ENCODE measurements at regions not wholly inside any gene's neighbourhood (a gene's known extent, or its start where the extent isn't known, plus 50 kb on each side); places are given as distances from the start of the nearest gene placed in this dataset.

GRCh38 chrX:113297437-113297836 lies 456.8 kb upstream of the AMOT start:
- TF ChIP-seq CTCF (IDR thresholded peaks at IDR 0.05), result no peak
- Mint-ChIP-seq H3K36me3 (ENCODE audit: low read depth) (peaks cover 5% of the 10 kb centered on the region; the same call in 1 of the 2 replicates), H3K4me1 (ENCODE audit: low read depth) (no peaks in the 10 kb centered on the region), H3K9me3 (peaks cover 11% of the 10 kb centered on the region; the same call in 1 of the 2 replicates), H3K27me3 (ENCODE audit: insufficient read depth) (no peaks in the 10 kb centered on the region), H3K4me3 (no peak overlapping the region), H3K27ac (no peak overlapping the region)
- DNase-seq, result no peak

DNA sequence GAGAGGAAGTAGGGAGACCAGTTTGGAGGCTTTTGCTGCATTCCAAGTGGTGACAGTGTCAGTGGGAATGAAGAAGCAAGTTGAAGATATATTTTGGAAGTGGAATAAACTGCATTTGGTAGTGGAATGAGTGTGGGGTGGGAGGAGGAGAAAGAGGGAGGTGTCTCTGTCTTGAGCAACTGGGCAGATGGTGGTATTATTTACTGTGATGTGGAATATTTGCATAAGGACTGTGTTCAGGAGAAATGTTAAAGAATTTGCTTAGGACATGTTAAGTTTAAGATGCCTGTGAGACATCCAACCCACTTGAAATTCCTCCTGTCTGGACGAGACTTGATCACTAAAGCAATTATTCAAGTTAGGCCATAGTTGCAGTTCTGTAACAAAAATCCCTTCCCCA lies 448.9 kb upstream of the AMOT start:
- Mint-ChIP-seq H3K36me3 (ENCODE audit: low read depth) (no peaks in the 10 kb centered on the region), H3K27ac (no peak overlapping the region), H3K4me1 (ENCODE audit: low read depth) (no peaks in the 10 kb centered on the region), H3K4me3 (no peak overlapping the region), H3K9me3 (0 out of 2 replicates have a peak, but pooled peaks cover 3% of the 10 kb centered on the region), H3K27me3 (ENCODE audit: insufficient read depth) (no peaks in the 10 kb centered on the region)
- DNase-seq, result no peak
- no peak for TF ChIP-seq CTCF (IDR thresholded peaks at IDR 0.05)

DNA sequence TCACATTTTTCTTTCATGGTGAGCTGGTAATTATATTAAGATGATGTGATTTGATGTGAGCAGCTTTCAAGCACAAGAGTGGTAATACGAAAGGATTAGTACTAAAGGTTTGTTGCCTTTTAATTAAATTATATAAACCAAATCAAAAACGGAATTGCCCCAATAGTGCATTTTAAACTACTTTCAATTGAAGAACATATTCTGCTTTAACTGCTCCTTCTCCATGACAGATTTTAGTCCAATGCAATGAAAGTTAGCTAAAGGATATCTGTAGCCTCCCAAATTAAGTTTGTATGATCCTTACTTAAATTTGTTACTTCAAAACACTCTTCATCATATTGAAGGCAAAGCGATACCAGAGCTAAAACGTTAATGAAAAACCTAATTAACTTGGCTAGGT lies 447.1 kb upstream of the AMOT start:
- no peaks in the 10 kb centered on the region for H3K4me1 Mint-ChIP-seq (ENCODE audit: low read depth)
- H3K27me3 Mint-ChIP-seq (ENCODE audit: insufficient read depth), result no peaks in the 10 kb centered on the region
- TF ChIP-seq CTCF (IDR thresholded peaks at IDR 0.05), result no peak
- H3K9me3 Mint-ChIP-seq, result 0 out of 2 replicates have a peak, but pooled peaks cover 3% of the 10 kb centered on the region
- DNase-seq, result no peak
- no peak overlapping the region for H3K27ac Mint-ChIP-seq
- no peak overlapping the region for H3K4me3 Mint-ChIP-seq
- no peaks in the 10 kb centered on the region for H3K36me3 Mint-ChIP-seq (ENCODE audit: low read depth)

DNA sequence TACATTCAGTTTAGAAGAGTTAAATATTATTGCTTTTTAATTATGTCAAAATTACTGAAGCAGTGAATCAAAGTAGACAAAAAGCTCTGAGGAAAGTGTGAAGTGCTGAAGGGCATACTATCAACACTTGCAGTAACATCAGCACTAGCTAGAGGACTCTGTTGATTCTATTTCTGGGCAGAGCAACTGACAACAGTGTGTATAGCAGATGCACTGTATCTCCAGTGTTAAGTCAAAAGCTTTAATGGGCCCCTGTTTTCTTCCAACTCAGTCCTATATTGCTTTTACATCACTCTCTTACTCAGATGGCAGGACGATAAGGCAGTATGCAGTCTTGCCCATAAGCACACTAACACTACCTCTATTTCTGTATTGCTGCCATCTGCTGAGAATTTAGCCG lies 435.2 kb upstream of the AMOT start:
- Mint-ChIP-seq H3K4me1 (ENCODE audit: low read depth) (no peaks in the 10 kb centered on the region), H3K27ac (no peak overlapping the region), H3K9me3 (peaks cover 5% of the 10 kb centered on the region), H3K4me3 (no peak overlapping the region), H3K36me3 (ENCODE audit: low read depth) (no peaks in the 10 kb centered on the region), H3K27me3 (ENCODE audit: insufficient read depth) (no peaks in the 10 kb centered on the region)
- TF ChIP-seq CTCF (IDR thresholded peaks at IDR 0.05), result no peak
- DNase-seq, result no peak

DNA sequence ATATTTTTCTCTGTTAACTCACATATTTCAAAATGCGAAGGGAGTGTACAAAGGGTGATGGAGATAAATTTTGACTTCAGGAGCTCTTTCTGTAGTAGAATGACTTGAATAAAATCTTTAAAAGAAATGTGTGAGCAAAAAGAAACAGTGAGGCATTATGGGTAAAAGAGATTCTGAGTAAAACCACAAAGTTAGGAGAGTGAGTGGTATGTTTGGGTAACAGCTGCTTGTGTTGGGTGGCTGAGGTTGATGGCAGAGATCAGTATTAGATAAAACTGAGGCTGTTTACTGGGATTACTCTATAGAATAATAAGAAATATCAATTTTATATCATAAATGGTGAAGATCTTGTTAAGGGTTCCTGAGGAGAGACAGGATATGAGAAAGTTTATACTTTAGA lies 434.2 kb upstream of the AMOT start:
- no peaks in the 10 kb centered on the region for H3K27me3 Mint-ChIP-seq (ENCODE audit: insufficient read depth)
- peaks cover 5% of the 10 kb centered on the region for H3K9me3 Mint-ChIP-seq
- no peak overlapping the region for H3K27ac Mint-ChIP-seq
- no peaks in the 10 kb centered on the region for H3K4me1 Mint-ChIP-seq (ENCODE audit: low read depth)
- H3K36me3 Mint-ChIP-seq (ENCODE audit: low read depth), result no peaks in the 10 kb centered on the region
- no peak for DNase-seq
- no peak overlapping the region for H3K4me3 Mint-ChIP-seq
- TF ChIP-seq CTCF (IDR thresholded peaks at IDR 0.05), result no peak

GRCh38 chrX:113274345-113274744 lies 433.7 kb upstream of the AMOT start:
- Mint-ChIP-seq H3K27ac (no peak overlapping the region), H3K9me3 (peaks cover 5% of the 10 kb centered on the region), H3K4me3 (no peak overlapping the region), H3K27me3 (ENCODE audit: insufficient read depth) (no peaks in the 10 kb centered on the region), H3K4me1 (ENCODE audit: low read depth) (no peaks in the 10 kb centered on the region), H3K36me3 (ENCODE audit: low read depth) (no peaks in the 10 kb centered on the region)
- no peak for DNase-seq
- no peak for TF ChIP-seq CTCF (IDR thresholded peaks at IDR 0.05)

Data from HFFc6 (cell line).